GM19397 (cell line): ENCODE measurements at regions not wholly inside any gene's neighbourhood (a gene's known extent, or its start where the extent isn't known, plus 50 kb on each side); places are given as distances from the start of the nearest gene placed in this dataset.

ENCODE experiments used
- ATAC-seq: cut with Tn5 transposase; IDR thresholded peaks from one replicate; pipeline ENCODE4 v1.9.1; 2021; ENCODE audit warnings: mild to moderate bottlenecking, moderate library complexity; ENCODE audit not compliant: unreplicated experiment

GRCh38 chr1:23615852-23616251 is 56.6 kb upstream of the ID3 start:
- ATAC-seq, result no peak

DNA sequence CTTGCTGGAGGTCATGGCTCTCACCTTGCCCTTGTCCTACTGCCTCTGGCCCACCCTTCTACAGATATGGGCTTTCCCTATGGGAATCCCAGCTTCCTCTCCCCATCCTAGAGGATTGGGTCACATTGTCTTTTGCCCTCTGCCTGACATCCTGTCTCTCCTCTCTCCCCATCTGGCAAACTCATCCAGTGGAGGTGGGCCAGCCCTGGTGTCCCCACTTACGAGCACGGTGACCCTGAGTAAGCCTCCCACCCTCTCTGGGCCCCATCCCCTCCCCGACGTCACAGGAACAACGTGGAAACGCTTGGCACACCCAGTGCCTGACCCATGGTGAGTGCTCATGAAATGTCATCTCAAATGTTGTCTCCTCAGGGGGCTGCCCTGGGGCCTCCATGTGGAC is 56.1 kb upstream of the ID3 start:
- no peak for ATAC-seq

- no peak for ATAC-seq
Observed at GRCh38 chr1:23614032-23614660, 54.8 kb upstream of the ID3 start.

GRCh38 chr1:23613191-23614031 is 54.1 kb upstream of the ID3 start:
- no peak for ATAC-seq

- ATAC-seq, result no peak
Observed at GRCh38 chr1:23611601-23612327, 52.5 kb upstream of the ID3 start.

DNA sequence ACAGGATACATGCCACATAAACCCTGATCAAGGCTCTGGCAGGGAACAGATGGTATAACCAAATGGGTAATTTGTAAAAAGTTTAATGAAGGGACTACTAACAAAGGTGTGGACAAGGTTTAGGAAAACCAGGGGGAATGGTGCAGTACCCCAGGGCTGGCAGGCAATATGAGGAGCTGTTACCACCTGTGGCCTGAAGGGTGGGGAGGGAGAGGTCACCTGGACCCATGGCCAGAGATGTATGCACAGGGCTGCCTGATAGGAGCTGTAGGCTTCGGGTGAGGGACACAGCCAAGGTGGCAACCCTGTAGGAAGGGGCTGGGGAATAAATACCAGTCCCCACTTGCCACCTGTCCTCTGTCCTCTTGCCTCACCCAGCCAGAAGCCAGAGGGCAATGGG is 51.4 kb upstream of the ID3 start:
- ATAC-seq, result no peak

GRCh38 chr1:23609971-23610370 is 50.7 kb upstream of the ID3 start:
- ATAC-seq, result no peak
